Embryonic facial prominence (tissue), 1 donor: ENCODE measurements at regions not wholly inside any gene's neighbourhood (a gene's known extent, or its start where the extent isn't known, plus 50 kb on each side); places are given as distances from the start of the nearest gene placed in this dataset.

Experiments used
- DNase-seq: peaks from one replicate; pipeline ENCODE4 v3.0.0-alpha.2; 2016; ENCODE audit errors: extremely low spot score

DNA sequence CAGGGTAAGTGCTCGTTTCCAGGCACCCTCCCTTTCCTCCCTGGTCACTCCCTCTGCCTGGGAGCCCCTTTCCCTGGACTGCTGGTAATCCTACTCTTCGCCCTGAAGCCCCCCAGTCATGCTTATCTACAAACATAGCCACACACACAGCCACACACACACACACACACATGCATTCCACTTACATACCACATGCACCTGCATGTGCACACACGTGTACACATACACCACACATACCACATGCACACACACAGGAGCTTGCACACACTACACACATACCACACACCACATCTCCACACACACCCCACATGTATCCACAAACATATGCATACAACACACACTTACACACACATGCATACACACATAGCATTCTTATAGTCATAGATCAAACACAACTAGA is 358.5 kb downstream of the GADD45G start:
- no peak for DNase-seq

DNA sequence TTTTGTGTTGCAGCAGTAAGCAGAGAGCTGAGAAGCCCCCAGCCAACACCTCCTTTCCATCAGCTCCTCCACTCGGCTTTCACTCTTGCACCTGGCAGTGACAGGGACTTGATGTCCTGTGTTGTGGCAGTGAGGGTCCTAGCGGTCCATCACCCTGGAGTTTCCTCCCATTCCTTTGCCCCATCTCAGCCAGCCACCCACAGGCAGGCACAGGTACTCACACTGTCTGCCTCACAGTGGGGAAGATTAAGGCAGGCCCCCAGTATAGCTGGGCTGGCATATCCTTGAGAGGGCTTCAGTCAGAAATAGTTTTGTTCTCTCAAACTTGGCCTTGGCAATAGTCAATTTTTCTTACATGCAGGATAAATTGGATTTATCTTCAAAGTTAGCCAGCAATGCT is 362.7 kb downstream of the GADD45G start:
- DNase-seq: no peak

DNA sequence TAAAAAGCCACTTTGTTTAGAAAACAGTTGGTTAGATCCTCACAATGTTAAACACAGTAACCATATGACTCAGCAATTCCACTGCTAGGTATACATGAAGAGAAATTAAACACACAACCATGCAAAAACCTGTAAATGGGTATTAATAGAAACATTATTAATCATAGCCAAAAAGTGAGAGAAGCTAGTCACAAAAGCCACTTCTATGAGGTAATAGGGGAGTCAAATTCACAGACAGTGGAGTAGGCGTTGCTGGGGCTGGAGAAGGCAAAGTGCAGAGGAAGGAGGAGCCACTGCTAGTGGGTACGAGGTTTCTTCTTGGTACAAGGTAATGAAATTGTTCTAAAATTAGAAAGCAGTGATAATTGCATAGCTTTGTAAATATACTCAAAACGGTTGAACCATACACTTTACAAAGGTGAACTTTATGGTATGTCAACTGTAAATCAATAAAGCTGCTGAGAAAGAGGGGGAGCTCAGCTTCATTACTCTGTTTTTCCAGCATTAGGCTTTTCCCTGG is 364.4 kb downstream of the GADD45G start:
- DNase-seq: no peak

DNA sequence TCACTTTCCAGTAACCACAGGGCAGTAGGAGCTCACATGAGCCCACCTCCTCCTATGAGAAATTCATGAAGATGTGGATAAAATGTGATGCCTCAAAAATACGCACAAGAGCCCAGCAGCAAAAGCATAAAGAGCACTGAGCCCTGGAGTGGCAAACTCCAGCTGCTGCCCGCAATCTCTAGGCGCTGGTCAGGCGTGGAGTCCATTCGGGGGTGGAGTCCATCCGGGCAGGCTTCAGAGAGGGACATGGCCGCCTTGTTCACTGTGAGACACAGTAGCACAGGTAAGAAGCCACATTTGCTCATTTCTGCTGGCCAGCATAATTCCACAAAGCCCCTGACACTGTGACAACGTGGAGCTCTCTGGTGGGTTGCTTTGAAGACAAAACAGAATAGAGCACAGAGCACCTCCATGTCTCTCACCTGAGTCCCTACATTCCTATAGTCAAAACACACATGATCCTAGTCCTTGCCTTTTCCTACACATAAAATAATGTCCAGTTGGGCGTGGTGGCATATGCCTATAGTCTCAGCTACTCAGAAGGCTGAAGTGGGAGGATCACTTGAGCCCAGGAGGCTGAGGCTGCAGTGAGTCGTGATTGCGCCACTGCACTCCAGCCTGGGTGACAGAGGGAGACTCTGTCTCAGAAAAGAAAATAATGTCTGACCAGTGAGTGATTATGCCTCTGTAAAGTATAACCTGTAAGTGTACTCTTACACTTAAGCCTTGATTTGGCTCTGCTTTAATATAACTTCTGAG is 365.2 kb downstream of the GADD45G start:
- DNase-seq: no peak

DNA sequence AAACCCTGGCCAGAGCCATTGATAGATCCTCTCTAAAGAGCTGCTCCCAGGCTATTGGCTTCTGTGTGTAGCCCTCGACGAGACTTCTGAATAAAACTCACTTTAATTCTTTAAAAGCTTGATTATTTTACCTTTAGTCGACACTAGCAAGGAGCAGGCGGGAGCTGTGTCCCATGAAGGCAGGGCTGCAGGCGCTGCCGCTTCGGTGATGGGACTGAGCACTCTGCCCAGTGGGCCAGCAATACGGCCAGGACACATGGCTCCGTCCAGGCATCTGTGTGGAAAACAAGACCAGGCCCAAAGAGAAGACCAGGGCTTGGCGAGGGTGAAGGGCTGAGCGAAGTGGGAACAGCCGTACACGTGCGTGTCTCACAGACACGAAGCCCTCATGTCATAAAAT is 365.9 kb downstream of the GADD45G start:
- DNase-seq: no peak

DNA sequence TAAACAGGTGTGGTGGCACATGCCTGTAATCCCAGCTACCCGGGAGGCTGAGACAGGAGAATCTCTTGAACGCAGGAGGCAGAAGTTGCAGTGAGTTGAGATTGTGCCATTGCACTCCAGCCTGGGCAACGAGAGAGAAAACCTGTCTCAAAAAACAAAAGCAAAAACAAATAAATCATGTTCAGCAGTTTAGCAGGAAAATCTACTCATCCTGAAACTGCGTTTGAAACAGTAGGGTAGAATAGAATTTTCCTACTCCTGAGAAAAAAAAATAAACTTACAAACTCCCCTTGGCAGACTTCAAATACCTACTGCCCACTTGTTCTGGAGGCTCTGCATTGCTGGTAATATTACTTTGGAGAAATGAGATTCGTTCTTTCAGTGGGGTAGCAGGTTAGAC is 367.7 kb downstream of the GADD45G start:
- DNase-seq: no peak

DNA sequence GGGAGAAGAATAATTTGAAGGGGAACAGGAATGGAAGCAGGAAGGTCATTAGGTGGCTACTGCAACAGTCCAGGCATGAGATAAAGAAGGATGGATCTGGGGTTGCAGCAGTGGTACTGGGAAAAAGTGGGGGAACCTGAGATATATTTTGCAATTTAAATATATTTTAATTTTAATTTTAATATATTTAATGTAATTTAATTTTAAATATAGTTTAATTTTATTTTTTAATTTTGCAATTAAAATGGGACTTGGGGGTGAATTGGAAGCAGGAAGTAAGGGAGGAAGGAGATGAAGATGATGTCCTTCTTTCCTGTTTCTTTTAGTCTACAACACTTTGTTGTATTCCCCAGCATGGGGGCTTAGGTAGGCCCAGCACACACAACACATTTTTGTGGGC is 369.8 kb downstream of the GADD45G start:
- no peak for DNase-seq

DNA sequence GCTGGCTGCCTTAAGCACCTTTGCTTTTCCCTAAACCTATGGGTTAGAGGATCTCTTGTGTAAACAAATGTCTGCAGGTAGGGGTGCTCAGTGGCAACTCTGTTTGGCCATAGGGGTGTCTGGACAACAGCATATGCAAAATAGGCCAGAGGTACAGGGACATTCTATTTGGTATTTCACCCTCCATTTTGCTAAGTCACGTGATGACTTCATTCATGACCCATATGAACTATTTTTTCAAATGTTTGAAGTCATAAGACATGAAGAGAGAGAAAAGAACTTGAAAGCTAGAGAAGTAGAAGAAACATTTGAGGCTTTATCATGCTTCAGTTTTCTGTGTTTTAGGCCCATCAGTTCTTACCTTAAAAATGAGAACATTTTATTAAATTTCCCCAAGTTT is 370.2 kb downstream of the GADD45G start:
- DNase-seq: no peak

DNA sequence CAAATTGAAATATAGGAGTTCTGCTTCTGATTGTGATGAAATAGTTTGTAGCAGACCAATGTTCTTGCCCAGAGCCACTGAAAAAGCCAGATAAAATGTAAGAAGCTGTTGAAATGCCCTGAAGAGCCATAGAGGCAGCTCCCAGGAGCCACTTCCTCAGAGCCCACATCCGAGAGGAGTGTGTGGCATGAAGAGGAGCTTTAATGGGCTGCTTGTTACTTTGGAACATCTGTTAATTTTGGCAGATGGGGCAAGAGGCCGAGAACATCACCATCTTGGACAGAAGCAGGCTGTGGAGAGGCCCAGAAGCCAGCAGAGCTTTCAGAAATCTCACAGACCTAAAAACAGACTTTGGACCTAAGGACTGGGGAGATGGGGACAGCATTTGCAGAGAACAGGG is 370.8 kb downstream of the GADD45G start:
- DNase-seq: no peak

DNA sequence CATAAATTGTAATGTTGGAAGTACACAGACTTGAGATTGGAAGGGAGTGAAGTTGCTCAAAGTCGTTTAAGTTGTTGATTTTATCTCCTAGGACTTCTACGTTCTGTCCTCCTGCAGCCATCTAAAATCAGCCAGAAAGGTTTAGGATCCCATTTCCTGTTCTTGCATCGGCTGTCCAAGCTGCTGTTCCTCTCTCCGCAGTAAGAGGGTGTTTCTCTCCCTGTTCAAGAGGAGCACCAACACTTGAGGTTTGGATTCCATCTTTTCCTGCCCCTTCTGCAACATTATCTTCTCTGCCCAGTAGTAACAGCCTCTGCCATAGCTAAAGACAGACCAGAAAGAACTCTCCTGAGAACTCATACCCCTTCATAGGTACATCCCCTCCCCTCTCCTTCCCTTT is 373.4 kb downstream of the GADD45G start:
- no peak for DNase-seq

DNA sequence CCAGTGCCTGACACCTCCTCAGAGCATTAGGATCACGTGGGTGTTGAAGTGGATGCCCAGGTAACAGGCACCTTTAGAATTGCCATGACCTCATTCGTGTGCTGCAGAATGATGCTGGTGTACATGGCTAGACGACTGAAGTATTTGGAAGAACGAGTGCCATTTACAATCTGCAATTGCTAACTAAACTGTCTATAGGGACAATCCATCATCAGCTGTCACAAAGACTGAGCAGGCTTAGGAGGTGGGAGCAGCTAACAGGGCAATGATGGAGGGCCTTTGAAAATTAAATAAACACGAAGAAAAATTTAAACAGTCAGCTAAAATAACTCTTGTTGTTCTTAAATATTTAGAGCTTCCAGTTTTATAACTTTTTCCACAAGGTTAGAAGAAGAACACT is 375.8 kb downstream of the GADD45G start:
- no peak for DNase-seq

DNA sequence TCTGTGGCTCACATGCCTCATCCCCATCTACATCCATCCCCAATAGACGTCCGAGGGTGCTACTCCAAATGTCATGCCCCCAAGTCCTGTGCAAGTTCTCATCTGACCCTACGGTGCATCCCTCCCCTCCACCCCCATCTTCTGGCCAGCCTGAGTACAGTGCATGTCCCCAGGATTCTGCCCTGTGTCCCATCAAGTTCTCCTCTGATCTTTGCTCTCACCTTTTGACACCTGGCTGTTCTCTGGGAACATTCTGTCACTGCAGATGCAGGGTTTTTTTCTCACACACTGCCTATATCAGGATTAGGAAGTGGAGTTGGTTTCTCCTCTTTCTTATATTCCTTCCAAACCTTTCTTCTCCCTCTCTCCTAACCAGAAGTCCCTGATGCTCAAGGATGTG is 377.2 kb downstream of the GADD45G start:
- no peak for DNase-seq

DNA sequence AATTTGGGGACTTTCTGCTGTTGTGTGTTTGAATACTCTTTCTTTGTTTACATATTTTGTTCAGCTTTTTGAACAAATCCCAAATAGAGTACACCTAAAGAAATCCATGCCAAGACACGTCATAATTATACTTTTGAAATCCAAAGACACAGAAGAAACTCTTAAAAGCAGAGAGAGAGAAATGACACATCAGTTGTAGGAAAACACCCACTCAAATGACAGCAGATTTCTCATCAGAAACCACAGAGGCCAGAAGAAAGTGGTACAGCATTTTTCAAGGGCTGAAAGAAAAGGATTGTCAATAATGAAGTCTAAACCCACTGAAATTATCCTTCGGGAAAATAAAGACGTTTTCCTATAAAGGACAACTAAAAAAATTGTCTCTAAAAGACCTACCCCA is 378.6 kb downstream of the GADD45G start:
- DNase-seq: no peak

DNA sequence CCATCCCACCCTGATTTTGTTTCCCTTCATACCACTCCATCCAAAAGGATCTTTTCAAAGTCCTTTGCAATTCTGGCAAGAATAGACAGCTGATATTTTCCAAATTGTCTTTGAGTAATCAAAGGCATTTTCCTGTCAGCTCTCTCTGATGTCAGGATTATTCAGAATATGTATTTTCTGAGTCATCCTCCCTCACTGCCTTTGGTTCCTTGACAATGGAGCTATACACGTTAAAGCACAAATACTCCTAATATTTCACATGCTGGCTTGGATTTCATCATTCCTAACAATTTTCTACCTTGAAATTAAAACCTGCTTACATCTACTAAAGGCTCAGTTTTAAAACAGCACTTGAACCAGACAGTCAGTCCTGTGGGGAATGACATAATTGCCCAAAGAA is 379.4 kb downstream of the GADD45G start:
- no peak for DNase-seq

DNA sequence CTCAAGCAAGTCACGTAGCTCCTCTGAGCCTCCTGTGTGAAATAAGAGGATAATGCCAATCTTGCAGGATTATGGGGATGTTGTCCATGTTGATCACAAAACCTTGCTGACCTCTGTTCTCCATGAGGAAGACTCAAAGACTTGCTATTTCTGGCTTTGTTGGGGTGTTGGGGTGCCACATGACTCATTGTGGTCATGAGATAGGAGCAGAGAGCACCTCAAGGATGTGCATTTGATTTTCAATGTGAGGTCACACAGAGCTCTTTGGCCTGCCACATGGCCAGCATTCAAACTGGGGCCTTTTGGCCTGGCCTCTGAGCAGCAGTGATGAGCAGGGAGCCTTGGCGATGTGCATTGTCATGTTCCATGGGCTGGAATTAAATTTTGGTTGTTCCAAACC is 380.3 kb downstream of the GADD45G start:
- DNase-seq: no peak

DNA sequence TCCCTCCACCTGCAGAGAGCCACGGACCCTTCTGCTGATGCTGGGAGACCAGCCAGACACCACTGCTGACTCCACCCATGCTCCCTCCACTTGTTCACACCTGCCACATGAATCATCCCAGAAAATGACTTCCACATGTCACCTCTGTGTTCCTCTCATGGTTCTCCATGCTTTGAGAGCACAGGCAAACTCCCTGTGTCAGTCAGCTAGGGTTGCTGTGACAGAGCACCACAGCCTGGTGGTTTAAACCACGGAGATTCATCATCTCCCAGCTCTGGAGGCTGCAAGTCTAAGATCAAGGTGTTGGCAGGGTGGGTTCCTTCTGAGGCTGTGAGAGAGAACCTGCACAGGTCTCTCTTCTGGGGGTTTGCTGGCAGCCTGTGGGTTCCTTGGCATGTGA is 381.4 kb downstream of the GADD45G start:
- DNase-seq: no peak

DNA sequence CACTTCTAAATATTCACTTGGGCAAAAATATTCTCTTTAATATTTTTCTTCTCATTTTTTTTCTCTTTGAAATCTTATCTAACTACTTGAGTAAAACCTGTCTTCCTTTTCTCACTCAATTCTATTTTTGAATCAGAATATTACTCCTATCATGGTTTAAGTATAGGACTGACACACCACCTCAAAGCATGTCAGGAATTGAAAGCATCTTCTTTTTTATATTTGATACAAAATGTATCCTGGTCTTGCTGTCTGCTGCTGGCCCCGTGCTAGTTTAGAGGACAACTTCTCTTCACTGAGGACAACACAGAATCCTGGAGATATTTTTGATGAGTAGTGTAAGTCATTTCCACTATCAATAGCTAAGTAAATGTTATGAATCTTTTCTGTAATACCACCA is 383.6 kb downstream of the GADD45G start:
- no peak for DNase-seq

DNA sequence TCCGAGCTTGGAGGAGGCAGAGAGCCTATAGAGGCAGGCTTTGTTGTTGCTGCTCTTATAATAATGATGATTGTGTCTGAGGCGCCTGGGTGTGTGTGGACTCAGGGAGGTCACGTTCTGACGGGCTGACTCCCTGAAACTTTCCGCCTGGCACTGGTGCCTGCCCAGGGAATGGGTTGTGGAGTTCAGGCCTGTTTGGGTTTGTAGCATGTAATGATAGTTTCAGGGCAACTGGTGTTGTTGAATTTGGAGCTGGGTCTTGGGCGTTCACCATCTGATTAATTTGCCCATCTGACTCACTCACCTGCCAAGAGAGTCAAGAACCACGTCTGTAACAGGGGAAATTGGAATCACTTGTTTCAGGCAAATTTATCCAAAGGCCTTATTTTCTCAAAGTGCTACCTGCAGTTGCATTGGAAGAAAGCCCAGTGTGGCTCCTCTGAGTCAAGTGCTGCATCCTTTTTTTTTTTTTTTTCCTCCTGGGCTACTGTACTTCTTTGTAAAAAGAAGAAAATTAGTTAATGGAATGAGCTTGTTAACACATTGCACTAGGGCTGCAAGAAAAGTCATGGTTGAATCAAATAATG is 386.5 kb downstream of the GADD45G start:
- no peak for DNase-seq

DNA sequence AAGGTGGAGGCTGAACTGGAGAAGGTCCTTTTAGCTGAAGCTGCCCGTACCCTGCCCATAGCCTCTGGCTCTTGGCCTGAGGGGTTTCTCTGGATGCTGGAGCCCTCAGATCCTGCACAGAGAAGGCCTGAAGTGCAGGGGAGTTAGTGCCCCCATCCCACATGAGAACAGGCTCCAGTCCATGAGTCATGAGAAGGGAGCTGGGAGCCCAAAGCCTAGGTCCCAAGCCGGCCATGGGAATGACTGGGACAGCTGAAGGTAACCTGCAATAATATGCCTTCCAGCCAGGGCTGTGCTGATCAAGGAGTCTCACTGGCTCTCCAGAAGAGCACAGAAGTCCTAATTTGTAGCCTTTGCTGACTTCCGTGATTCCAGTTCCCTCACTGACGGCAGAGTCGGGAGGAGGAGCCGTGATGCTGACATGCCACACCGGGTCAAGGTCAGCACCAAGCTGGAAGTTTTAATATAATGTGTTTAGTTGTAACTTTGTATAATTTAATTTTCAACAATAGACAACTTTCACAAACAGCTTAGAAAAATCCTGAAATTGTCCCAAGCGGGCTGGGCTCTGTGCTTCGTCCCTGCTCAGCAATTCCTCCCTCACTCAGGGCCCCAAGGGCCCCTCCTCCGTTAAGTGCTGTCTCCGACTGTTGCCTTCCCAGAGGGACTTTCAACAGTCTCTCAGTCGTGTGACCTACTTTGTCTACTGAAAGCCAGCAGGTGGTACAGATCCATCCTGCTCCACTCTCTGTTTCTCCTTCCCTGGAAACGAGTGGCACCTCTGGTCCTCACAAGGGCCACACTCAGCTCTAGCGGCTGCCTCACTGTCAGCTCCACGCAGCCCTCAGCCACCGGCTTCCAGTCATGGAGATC is 387.8 kb downstream of the GADD45G start:
- DNase-seq: no peak

DNA sequence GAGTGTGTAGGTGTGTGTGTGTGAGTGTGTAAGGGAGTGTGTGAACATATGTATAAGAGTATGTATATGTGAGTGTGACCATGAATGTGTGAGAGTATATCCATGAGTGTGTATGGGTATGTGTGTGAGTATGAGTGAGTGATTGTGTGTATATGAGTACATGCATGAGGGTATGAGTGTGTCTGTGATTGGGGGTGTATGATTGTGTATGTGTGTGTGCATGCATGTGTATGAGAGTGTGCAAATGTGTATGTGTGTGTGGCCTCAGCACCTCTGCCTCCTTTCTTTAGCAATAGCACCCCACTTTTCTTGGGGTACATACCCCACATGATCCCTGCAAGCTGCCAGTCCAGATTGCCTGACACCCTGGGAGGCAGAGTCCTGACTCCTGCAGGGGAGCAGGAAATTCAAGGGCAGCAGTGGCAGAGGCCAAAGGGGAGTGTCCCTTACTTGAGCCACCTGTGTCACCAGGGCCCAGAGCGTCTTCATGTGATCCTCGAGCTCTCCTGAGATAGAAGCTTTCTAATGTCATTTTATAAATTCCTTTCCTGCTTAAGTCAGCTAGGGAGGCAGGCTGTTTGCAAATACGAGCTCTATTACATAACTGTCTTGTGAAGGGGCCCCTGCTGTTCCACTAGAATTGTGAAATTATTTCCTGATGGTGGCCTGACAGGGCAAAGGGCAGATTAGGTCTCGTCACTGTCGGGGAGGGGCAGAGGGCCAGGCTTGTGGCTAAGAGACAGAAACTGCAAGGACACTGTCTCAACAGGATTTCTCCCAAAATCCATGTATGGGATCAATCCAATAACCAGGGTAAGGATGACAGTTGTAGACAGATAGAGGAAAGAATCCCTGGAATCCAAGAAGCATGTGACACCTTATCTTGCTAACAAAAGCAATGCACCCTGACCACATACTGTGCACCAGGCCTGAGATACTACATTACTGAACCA is 389.1 kb downstream of the GADD45G start:
- DNase-seq: no peak

DNA sequence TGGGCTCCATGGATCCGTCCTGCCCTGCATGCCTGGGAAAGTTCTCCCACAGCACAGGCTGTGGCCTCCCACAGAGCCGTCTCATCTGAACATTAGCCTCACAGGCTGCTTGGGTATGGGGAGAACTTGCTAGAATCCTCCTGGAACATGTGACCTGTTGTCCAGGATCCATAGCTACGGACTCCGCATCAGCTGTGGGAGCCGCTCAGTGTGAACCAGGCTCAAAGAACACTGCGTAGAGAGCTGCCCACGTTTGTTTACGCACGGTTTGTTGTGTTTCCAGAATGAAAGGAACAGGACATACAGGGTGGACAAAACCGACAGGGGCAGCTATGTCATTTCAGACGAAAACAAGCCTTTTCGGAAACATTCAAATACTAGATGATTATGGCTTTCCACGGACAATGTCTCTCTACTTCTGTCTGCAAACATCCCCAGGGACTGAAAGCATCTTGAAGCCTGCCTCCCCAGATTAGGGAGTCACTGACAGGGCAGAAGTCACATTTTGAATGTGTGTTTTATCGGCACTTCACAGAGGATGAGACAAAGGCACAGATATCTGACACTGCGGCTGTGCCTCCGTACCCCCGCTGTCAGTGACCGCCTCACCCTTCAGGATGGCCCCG is 390.3 kb downstream of the GADD45G start:
- no peak for DNase-seq
